Neural progenitor cell (in vitro differentiated cells): ENCODE measurements at regions not wholly inside any gene's neighbourhood (a gene's known extent, or its start where the extent isn't known, plus 50 kb on each side); places are given as distances from the start of the nearest gene placed in this dataset.

Experiments
- DNase-seq: peaks from one replicate; pipeline ENCODE4 v3.0.0-alpha.2; 2016; ENCODE audit warnings: low spot score
- H2AFZ ChIP-seq: fragments of 200-600 bp; sonication (generic); replicated peaks from 2 replicates; pipeline ENCODE4 v1.6.1; 2016; ENCODE audit warnings: antibody characterized with exemption
- H3F3A ChIP-seq: fragments of 200-600 bp; sonication (generic); 2 replicates; pipeline ENCODE4 v1.6.1; 2016; ENCODE audit warnings: antibody characterized with exemption, low read depth
- H3K27ac ChIP-seq: fragments of 200-600 bp; sonication (generic); 2 replicates; pipeline ENCODE4 v1.5.1; 2016; ENCODE audit warnings: mild to moderate bottlenecking
- H3K27me3 ChIP-seq: fragments of 200-600 bp; sonication (generic); 2 replicates; pipeline ENCODE4 v1.6.1; 2016; ENCODE audit warnings: mild to moderate bottlenecking, moderate library complexity
- H3K36me3 ChIP-seq: fragments of 200-600 bp; sonication (generic); 2 replicates; pipeline ENCODE4 v1.5.1; 2016
- H3K4me1 ChIP-seq: fragments of 200-600 bp; sonication (generic); 2 replicates; pipeline ENCODE4 v1.6.1; 2016; ENCODE audit warnings: mixed run types
- H3K4me2 ChIP-seq: fragments of 200-600 bp; sonication (generic); 2 replicates; pipeline ENCODE4 v1.6.1; 2016
- H3K4me3 ChIP-seq: fragments of 200-600 bp; sonication (generic); 2 replicates; pipeline ENCODE4 v1.5.1; 2016
- H3K79me2 ChIP-seq: fragments of 200-600 bp; sonication (generic); 2 replicates; pipeline ENCODE4 v1.6.1; 2016; ENCODE audit warnings: low read depth
- H3K9ac ChIP-seq: fragments of 200-600 bp; sonication (generic); 2 replicates; pipeline ENCODE4 v1.6.1; 2016
- H3K9me3 ChIP-seq: fragments of 200-600 bp; sonication (generic); 2 replicates; pipeline ENCODE4 v1.5.1; 2016; ENCODE audit warnings: low read depth
- H4K20me1 ChIP-seq: fragments of 200-600 bp; sonication (generic); 2 replicates; pipeline ENCODE4 v1.6.1; 2016; ENCODE audit warnings: low read depth
- H3K27ac Mint-ChIP-seq: 3 replicates; pipeline ENCODE4 v1.8.0; 2021; ENCODE audit warnings: mixed read lengths
- H3K27me3 Mint-ChIP-seq: 2 replicates; pipeline ENCODE4 v1.8.0; 2022; ENCODE audit warnings: low read depth, mild to moderate bottlenecking, inconsistent platforms, moderate library complexity, mixed read lengths; ENCODE audit not compliant: insufficient read depth
- H3K36me3 Mint-ChIP-seq: 3 replicates; pipeline ENCODE4 v1.8.0; 2021; ENCODE audit warnings: mixed read lengths
- H3K4me1 Mint-ChIP-seq: 3 replicates; pipeline ENCODE4 v1.8.0; 2021; ENCODE audit warnings: mixed read lengths
- H3K4me3 Mint-ChIP-seq: 3 replicates; pipeline ENCODE4 v1.8.0; 2021; ENCODE audit warnings: mild to moderate bottlenecking, moderate library complexity, mixed read lengths
- H3K9me3 Mint-ChIP-seq: 3 replicates; pipeline ENCODE4 v1.8.0; 2020; ENCODE audit warnings: mixed read lengths
- EZH2 ChIP-seq: fragments of 200-600 bp; sonication (generic); IDR thresholded peaks from 2 replicates; pipeline ENCODE4 v1.6.1; 2017; ENCODE audit warnings: antibody characterized with exemption, mild to moderate bottlenecking, moderate library complexity
- EZH2phosphoT487 ChIP-seq: fragments of 200-600 bp; sonication (generic); IDR thresholded peaks from 2 replicates; pipeline ENCODE4 v1.6.1; 2017; ENCODE audit warnings: antibody characterized with exemption
- TF ChIP-seq, protein P1 (sequence below): fragments of 200-600 bp; sonication (generic); IDR thresholded peaks from 2 replicates; pipeline ENCODE4 v1.5.1; 2017; ENCODE audit warnings: antibody characterized with exemption, mild to moderate bottlenecking

DNA sequence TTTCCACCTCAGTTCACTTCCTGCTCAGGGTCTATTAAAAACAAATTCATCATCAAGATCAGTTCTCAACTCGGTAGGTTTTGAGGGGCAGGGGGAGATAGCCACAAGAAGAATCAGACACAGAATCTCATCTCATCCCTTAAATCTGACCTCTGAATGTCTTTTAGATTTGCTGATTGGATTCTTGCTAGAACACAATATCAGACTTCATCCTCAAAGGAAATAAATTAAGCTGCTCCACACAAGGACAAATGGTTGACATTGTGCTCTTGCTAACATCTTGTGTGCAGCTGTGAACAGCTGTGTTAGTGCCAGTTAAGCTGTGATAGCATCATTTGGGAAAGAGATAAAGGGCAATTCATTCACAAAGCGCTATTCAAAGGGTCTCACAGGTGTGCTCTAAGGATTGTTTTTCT is 184.0 kb upstream of the ADAMTS9 start:
- Histone ChIP-seq H2AFZ (no peak overlapping the region), H3K4me2 (peak overlapping the region; percentile 10), H3K27me3 (no peaks in the 10 kb centered on the region), H4K20me1 (no peaks in the 10 kb centered on the region), H3K27ac (no peak overlapping the region), H3K79me2 (no peaks in the 10 kb centered on the region), H3K36me3 (no peaks in the 10 kb centered on the region), H3K9ac (no peak overlapping the region), H3K4me3 (no peak overlapping the region), H3F3A (no peaks in the 10 kb centered on the region), H3K4me1 (peaks cover 24% of the 10 kb centered on the region), H3K9me3 (no peaks in the 10 kb centered on the region)
- TF ChIP-seq EZH2 (no peak), EZH2phosphoT487 (no peak)
- TF ChIP-seq, protein P1, sequence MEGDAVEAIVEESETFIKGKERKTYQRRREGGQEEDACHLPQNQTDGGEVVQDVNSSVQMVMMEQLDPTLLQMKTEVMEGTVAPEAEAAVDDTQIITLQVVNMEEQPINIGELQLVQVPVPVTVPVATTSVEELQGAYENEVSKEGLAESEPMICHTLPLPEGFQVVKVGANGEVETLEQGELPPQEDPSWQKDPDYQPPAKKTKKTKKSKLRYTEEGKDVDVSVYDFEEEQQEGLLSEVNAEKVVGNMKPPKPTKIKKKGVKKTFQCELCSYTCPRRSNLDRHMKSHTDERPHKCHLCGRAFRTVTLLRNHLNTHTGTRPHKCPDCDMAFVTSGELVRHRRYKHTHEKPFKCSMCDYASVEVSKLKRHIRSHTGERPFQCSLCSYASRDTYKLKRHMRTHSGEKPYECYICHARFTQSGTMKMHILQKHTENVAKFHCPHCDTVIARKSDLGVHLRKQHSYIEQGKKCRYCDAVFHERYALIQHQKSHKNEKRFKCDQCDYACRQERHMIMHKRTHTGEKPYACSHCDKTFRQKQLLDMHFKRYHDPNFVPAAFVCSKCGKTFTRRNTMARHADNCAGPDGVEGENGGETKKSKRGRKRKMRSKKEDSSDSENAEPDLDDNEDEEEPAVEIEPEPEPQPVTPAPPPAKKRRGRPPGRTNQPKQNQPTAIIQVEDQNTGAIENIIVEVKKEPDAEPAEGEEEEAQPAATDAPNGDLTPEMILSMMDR: no peak
- Mint-ChIP-seq H3K36me3 (peaks cover 5% of the 10 kb centered on the region), H3K9me3 (peaks cover 20% of the 10 kb centered on the region), H3K4me1 (peaks cover 28% of the 10 kb centered on the region), H3K27ac (no peak overlapping the region), H3K4me3 (no peak overlapping the region), H3K27me3 (peaks cover 3% of the 10 kb centered on the region)
- no peak for DNase-seq

DNA sequence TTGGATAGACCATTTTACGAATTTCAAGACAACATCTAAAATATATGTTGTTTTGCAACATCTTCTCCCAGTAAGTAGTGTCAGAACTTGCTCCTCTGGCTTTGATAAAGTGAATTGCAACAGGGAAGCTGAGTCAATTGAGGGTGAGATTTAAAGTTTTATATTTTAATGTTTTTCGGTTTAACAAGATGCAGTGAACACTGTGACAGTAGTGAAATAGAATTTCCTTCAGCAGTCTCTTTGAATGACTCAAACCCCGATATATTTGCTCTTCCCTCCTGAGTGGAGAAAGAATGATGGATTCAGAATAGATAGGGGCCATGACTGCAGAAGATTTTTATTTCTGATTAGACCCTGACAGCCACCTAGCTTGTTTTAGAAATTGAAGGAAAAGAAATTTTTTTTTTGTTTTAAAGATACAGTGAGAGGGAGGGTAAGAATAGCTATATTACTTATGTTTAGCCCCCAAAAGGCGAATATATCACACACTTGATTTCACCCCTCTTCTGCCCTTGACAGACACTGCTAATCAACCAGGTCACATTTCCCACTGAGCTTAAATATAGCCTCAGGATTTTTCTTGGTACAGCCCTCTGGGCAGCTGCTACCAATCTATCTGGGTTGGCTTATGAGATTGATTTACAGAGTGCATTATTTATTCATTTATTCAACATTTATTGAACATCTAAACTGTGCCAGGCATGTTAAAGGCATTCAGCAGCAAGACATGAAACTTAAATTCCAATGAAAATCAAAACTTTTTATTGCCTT is 183.3 kb upstream of the ADAMTS9 start:
- H3K36me3 ChIP-seq: no peaks in the 10 kb centered on the region
- H3K4me3 ChIP-seq: no peak overlapping the region
- H3K36me3 Mint-ChIP-seq: peaks cover 5% of the 10 kb centered on the region
- H3K4me1 Mint-ChIP-seq: peaks cover 31% of the 10 kb centered on the region
- H3K79me2 ChIP-seq: no peaks in the 10 kb centered on the region
- no peak overlapping the region for H3K27ac ChIP-seq
- H3K27me3 ChIP-seq: no peaks in the 10 kb centered on the region
- no peaks in the 10 kb centered on the region for H4K20me1 ChIP-seq
- no peaks in the 10 kb centered on the region for H3F3A ChIP-seq
- peak overlapping the region; percentile 10 for H3K4me2 ChIP-seq
- H3K4me1 ChIP-seq: peaks cover 30% of the 10 kb centered on the region
- peaks cover 3% of the 10 kb centered on the region for H3K27me3 Mint-ChIP-seq
- no peak overlapping the region for H3K27ac Mint-ChIP-seq
- H3K9ac ChIP-seq: no peak overlapping the region
- no peaks in the 10 kb centered on the region for H3K9me3 ChIP-seq
- no peak for DNase-seq
- H3K4me3 Mint-ChIP-seq: no peak overlapping the region
- peaks cover 20% of the 10 kb centered on the region for H3K9me3 Mint-ChIP-seq
- no peak overlapping the region for H2AFZ ChIP-seq
- TF ChIP-seq EZH2 (no peak), EZH2phosphoT487 (no peak)
- TF ChIP-seq, protein P1: no peak

DNA sequence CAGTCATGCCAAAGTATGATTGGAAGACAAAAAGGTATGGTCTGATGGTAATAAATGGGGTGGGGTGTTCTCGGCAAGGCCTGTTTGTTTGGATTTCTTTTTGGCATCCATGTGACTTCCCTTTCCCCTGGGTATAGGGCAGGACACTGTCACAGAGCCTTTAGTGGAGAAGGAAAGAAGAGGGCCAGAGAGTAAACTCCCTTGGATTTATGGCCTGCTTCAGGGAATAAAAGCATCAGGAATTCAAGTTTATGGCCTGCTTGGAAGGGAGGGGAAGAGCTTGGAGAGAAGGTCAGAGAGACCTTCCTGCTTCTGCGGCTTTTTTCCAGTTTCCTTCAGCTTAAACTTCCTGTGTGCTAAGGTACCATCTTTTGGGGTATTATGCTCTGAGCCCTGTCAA is 179.4 kb upstream of the ADAMTS9 start:
- no peak overlapping the region for H3K9ac ChIP-seq
- no peak for DNase-seq
- no peaks in the 10 kb centered on the region for H3K79me2 ChIP-seq
- H3K4me3 ChIP-seq: no peak overlapping the region
- no peaks in the 10 kb centered on the region for H3K27me3 ChIP-seq
- H3K36me3 ChIP-seq: no peaks in the 10 kb centered on the region
- Mint-ChIP-seq H3K27me3 (no peaks in the 10 kb centered on the region), H3K9me3 (peaks cover 20% of the 10 kb centered on the region), H3K4me1 (peaks cover 39% of the 10 kb centered on the region), H3K27ac (peak overlapping the region; percentile 58), H3K36me3 (peaks cover 5% of the 10 kb centered on the region), H3K4me3 (no peak overlapping the region)
- H3K9me3 ChIP-seq: no peaks in the 10 kb centered on the region
- H3K27ac ChIP-seq: no peak overlapping the region
- TF ChIP-seq EZH2 (no peak), EZH2phosphoT487 (no peak)
- TF ChIP-seq, protein P1: no peak
- H3K4me1 ChIP-seq: peaks cover 43% of the 10 kb centered on the region
- no peaks in the 10 kb centered on the region for H4K20me1 ChIP-seq
- H3K4me2 ChIP-seq: no peak overlapping the region
- no peaks in the 10 kb centered on the region for H3F3A ChIP-seq
- H2AFZ ChIP-seq: no peak overlapping the region
